ENCODE measurements at regions not wholly inside any gene's neighbourhood (a gene's known extent, or its start where the extent isn't known, plus 50 kb on each side); places are given as distances from the start of the nearest gene placed in this dataset.

DNA sequence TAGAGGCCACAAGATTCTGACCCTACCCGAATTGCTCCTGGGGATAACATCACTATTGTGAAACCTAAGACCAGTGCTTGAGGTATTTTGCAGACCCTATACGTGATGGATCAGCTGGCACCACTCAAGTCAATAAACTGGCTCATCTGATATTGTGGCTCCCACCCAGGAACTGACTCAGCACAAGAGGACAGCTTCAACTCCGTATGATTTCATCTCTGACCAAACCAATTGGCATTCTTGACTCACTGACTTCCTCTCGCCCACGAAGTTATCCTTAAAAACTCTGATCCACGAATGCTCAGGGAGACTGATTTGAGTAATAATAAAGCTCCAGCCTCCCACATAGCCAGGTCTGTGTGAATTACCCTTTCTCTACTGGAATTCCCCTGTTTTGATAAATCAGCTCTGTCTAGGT, 1036.1 kb upstream of the TMEM132C start:
- Mint-ChIP-seq H3K36me3 (ENCODE audit: unreplicated experiment) (no peaks in the 10 kb centered on the region), H3K27ac (ENCODE audit: unreplicated experiment) (no peak overlapping the region), H3K9me3 (ENCODE audit: unreplicated experiment) (peaks cover 4% of the 10 kb centered on the region), H3K4me1 (ENCODE audit: unreplicated experiment) (peaks cover 8% of the 10 kb centered on the region), H3K4me3 (ENCODE audit: unreplicated experiment) (no peak overlapping the region), H3K27me3 (ENCODE audit: unreplicated experiment) (no peaks in the 10 kb centered on the region)
- DNase-seq (ENCODE audit: extremely low spot score, unreplicated experiment), result no peak
- TF ChIP-seq, protein P1, sequence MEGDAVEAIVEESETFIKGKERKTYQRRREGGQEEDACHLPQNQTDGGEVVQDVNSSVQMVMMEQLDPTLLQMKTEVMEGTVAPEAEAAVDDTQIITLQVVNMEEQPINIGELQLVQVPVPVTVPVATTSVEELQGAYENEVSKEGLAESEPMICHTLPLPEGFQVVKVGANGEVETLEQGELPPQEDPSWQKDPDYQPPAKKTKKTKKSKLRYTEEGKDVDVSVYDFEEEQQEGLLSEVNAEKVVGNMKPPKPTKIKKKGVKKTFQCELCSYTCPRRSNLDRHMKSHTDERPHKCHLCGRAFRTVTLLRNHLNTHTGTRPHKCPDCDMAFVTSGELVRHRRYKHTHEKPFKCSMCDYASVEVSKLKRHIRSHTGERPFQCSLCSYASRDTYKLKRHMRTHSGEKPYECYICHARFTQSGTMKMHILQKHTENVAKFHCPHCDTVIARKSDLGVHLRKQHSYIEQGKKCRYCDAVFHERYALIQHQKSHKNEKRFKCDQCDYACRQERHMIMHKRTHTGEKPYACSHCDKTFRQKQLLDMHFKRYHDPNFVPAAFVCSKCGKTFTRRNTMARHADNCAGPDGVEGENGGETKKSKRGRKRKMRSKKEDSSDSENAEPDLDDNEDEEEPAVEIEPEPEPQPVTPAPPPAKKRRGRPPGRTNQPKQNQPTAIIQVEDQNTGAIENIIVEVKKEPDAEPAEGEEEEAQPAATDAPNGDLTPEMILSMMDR (IDR thresholded peaks at IDR 0.05), result no peak

DNA sequence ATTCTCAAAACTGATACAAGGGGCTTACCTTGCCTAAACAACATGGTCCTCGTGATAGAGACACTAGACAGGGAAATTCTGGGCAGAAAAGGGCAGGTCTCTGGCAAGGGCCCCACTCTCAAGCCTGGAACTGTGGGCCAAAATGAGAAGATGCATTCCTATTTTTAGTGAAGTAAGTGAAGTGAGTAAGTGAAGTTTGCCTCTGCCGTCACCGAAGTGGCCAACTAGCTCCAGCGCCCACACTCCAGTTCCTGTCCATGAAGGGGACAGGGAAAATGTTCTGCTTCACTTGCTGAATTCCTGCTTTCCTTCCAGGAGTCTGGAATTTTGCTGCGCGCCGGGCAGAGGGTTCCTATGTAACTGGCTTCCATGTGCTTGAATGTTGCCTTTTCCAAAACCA, 1035.6 kb upstream of the TMEM132C start:
- H3K9me3 Mint-ChIP-seq (ENCODE audit: unreplicated experiment), result peaks cover 4% of the 10 kb centered on the region
- H3K4me3 Mint-ChIP-seq (ENCODE audit: unreplicated experiment), result no peak overlapping the region
- no peaks in the 10 kb centered on the region for H3K27me3 Mint-ChIP-seq (ENCODE audit: unreplicated experiment)
- H3K4me1 Mint-ChIP-seq (ENCODE audit: unreplicated experiment), result peaks cover 8% of the 10 kb centered on the region
- TF ChIP-seq, protein P1 (IDR thresholded peaks at IDR 0.05), result no peak
- DNase-seq (ENCODE audit: extremely low spot score, unreplicated experiment), result no peak
- H3K27ac Mint-ChIP-seq (ENCODE audit: unreplicated experiment), result no peak overlapping the region
- H3K36me3 Mint-ChIP-seq (ENCODE audit: unreplicated experiment), result no peaks in the 10 kb centered on the region

DNA sequence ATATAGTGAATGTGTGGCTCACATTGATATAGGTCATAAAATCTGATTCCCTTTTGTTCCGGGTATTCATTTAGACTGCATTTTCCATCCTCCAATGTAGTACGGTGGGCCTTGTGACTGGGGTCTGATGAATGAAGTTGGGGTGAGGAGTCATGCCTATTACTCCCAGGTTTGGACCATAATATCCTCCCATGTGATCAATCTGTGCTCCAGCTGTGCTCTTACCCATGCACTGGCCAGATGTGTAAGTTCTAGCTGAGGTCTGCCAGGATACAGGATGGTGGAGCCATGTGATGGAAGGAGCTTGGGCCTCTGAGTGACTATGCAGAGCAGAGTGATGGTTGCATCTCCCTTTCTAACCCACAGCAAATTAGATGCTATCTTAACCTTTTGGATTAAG, 1034.0 kb upstream of the TMEM132C start:
- peaks cover 4% of the 10 kb centered on the region for H3K9me3 Mint-ChIP-seq (ENCODE audit: unreplicated experiment)
- no peak for DNase-seq (ENCODE audit: extremely low spot score, unreplicated experiment)
- no peaks in the 10 kb centered on the region for H3K36me3 Mint-ChIP-seq (ENCODE audit: unreplicated experiment)
- no peaks in the 10 kb centered on the region for H3K27me3 Mint-ChIP-seq (ENCODE audit: unreplicated experiment)
- no peak overlapping the region for H3K4me3 Mint-ChIP-seq (ENCODE audit: unreplicated experiment)
- TF ChIP-seq, protein P1 (IDR thresholded peaks at IDR 0.05), result no peak
- no peak overlapping the region for H3K27ac Mint-ChIP-seq (ENCODE audit: unreplicated experiment)
- peaks cover 8% of the 10 kb centered on the region for H3K4me1 Mint-ChIP-seq (ENCODE audit: unreplicated experiment)

DNA sequence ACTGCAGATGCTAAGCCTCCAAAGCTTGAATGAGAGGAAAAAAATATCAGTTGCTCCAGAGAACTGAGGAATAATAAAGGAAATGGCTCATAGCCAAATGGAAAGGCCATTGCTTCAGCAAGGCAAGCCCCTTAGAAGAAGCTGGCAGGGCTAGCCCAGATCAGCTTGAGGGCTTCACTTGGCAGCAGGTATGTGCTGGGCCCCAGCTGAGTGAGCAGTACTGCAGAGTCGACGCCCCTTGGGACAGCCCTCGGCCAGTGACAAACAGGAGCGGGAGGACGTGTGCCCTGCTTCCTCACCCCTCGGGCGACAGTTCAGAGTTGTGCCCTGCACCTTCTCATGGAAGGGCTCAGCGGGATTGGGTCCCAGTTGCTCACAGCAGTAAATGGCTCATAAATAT, 1031.2 kb upstream of the TMEM132C start:
- TF ChIP-seq, protein P1 (IDR thresholded peaks at IDR 0.05), result no peak
- no peak overlapping the region for H3K27ac Mint-ChIP-seq (ENCODE audit: unreplicated experiment)
- no peaks in the 10 kb centered on the region for H3K36me3 Mint-ChIP-seq (ENCODE audit: unreplicated experiment)
- no peak for DNase-seq (ENCODE audit: extremely low spot score, unreplicated experiment)
- H3K4me1 Mint-ChIP-seq (ENCODE audit: unreplicated experiment), result peaks cover 4% of the 10 kb centered on the region
- H3K9me3 Mint-ChIP-seq (ENCODE audit: unreplicated experiment), result peaks cover 4% of the 10 kb centered on the region
- H3K4me3 Mint-ChIP-seq (ENCODE audit: unreplicated experiment), result no peak overlapping the region
- H3K27me3 Mint-ChIP-seq (ENCODE audit: unreplicated experiment), result no peaks in the 10 kb centered on the region

DNA sequence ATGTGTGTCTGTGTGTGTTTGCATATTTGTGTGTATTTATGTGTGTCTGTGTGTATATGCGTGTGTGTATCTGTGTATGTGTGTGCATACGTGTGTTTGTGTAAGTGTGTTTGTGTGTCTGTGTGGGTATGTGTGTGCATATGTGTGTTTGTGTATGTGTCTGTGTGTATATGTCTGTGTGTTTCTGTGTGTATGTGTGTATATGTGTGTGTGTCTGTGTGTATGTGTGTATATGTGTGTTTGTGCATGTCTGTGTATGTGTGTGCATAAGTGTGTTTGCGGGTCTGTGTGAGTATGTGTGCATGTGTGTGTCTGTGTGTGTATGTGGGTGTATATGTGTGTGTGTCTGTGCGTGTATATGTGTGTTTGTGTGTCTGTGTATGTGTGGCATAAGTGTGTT, 1030.5 kb upstream of the TMEM132C start:
- H3K4me3 Mint-ChIP-seq (ENCODE audit: unreplicated experiment), result no peak overlapping the region
- H3K4me1 Mint-ChIP-seq (ENCODE audit: unreplicated experiment), result no peaks in the 10 kb centered on the region
- H3K9me3 Mint-ChIP-seq (ENCODE audit: unreplicated experiment), result peaks cover 4% of the 10 kb centered on the region
- no peaks in the 10 kb centered on the region for H3K36me3 Mint-ChIP-seq (ENCODE audit: unreplicated experiment)
- TF ChIP-seq, protein P1 (IDR thresholded peaks at IDR 0.05), result no peak
- DNase-seq (ENCODE audit: extremely low spot score, unreplicated experiment), result no peak
- no peak overlapping the region for H3K27ac Mint-ChIP-seq (ENCODE audit: unreplicated experiment)
- H3K27me3 Mint-ChIP-seq (ENCODE audit: unreplicated experiment), result no peaks in the 10 kb centered on the region

Measured in osteocyte (in vitro differentiated cells).